ENCODE measurements at regions not wholly inside any gene's neighbourhood (a gene's known extent, or its start where the extent isn't known, plus 50 kb on each side); places are given as distances from the start of the nearest gene placed in this dataset.

GRCh38 chr3:31029706-31030105 lies 135.2 kb upstream of the GADL1 start:
- Histone ChIP-seq H2AFZ (ENCODE audit: low read length) (no peak overlapping the region), H3K9ac (ENCODE audit: low read depth, low read length, poor library complexity, severe bottlenecking) (no peak overlapping the region), H3K36me3 (ENCODE audit: insufficient read depth, low read length) (no peaks in the 10 kb centered on the region), H4K20me1 (ENCODE audit: insufficient read depth, low read length, poor library complexity, severe bottlenecking) (no peaks in the 10 kb centered on the region), H3K4me3 (ENCODE audit: low read length, poor library complexity, severe bottlenecking) (no peak overlapping the region), H3F3A (ENCODE audit: low read depth) (peaks cover 6% of the 10 kb centered on the region; the same call in 1 of the 2 replicates), H3K4me2 (ENCODE audit: low read depth, low read length, poor library complexity, severe bottlenecking) (no peak overlapping the region), H3K9me2 (replicated peaks; ENCODE audit: low read depth, low read length) (no peaks in the 10 kb centered on the region), H3K27me3 (ENCODE audit: insufficient read depth, low read length, poor library complexity, severe bottlenecking) (no peaks in the 10 kb centered on the region), H3K9me3 (ENCODE audit: insufficient read depth, low read depth, low read length) (no peaks in the 10 kb centered on the region; the same call in 1 of the 2 replicates), H3K79me2 (ENCODE audit: insufficient read depth, low read length) (no peaks in the 10 kb centered on the region), H3K4me1 (ENCODE audit: insufficient read depth, low read length, poor library complexity, severe bottlenecking) (peaks cover 9% of the 10 kb centered on the region)
- TF ChIP-seq, protein P1, sequence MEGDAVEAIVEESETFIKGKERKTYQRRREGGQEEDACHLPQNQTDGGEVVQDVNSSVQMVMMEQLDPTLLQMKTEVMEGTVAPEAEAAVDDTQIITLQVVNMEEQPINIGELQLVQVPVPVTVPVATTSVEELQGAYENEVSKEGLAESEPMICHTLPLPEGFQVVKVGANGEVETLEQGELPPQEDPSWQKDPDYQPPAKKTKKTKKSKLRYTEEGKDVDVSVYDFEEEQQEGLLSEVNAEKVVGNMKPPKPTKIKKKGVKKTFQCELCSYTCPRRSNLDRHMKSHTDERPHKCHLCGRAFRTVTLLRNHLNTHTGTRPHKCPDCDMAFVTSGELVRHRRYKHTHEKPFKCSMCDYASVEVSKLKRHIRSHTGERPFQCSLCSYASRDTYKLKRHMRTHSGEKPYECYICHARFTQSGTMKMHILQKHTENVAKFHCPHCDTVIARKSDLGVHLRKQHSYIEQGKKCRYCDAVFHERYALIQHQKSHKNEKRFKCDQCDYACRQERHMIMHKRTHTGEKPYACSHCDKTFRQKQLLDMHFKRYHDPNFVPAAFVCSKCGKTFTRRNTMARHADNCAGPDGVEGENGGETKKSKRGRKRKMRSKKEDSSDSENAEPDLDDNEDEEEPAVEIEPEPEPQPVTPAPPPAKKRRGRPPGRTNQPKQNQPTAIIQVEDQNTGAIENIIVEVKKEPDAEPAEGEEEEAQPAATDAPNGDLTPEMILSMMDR (conservative IDR thresholded peaks at IDR 0.05; ENCODE audit: low read length): no peak
- TF ChIP-seq EZH2phosphoT487 (IDR thresholded peaks at IDR 0.05; ENCODE audit: borderline replicate concordance): no peak

DNA sequence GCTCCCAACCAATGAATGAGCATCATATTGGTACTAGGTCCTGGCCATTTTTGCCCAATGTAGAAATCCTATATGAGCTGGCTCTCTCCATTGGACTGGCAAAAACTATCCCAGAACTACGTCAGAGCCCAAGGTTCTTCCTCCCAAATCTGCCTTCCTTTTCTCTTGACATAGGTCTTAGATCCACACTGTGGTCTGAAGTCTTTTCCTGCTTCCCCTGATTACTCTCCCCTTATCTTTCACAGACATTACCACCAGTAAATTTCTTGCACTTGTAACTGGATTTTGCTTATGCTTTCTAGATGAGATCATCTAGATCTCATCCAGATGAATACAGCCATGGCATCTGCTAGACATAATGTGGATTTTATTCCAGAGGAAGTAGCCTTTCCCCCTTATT lies 141.2 kb upstream of the GADL1 start:
- Histone ChIP-seq H3K79me2 (ENCODE audit: insufficient read depth, low read length) (no peaks in the 10 kb centered on the region), H3K27me3 (ENCODE audit: insufficient read depth, low read length, poor library complexity, severe bottlenecking) (no peaks in the 10 kb centered on the region), H3K4me3 (ENCODE audit: low read length, poor library complexity, severe bottlenecking) (no peak overlapping the region), H3K4me1 (ENCODE audit: insufficient read depth, low read length, poor library complexity, severe bottlenecking) (peaks cover 9% of the 10 kb centered on the region), H2AFZ (ENCODE audit: low read length) (no peak overlapping the region; the same call in 1 of the 2 replicates), H3K36me3 (ENCODE audit: insufficient read depth, low read length) (no peaks in the 10 kb centered on the region), H3K9me2 (replicated peaks; ENCODE audit: low read depth, low read length) (no peaks in the 10 kb centered on the region), H3K9ac (ENCODE audit: low read depth, low read length, poor library complexity, severe bottlenecking) (no peak overlapping the region), H3F3A (ENCODE audit: low read depth) (no peaks in the 10 kb centered on the region), H3K9me3 (ENCODE audit: insufficient read depth, low read depth, low read length) (no peaks in the 10 kb centered on the region), H4K20me1 (ENCODE audit: insufficient read depth, low read length, poor library complexity, severe bottlenecking) (no peaks in the 10 kb centered on the region), H3K4me2 (ENCODE audit: low read depth, low read length, poor library complexity, severe bottlenecking) (no peak overlapping the region)
- no peak for TF ChIP-seq EZH2phosphoT487 (IDR thresholded peaks at IDR 0.05; ENCODE audit: borderline replicate concordance)
- TF ChIP-seq, protein P1 (conservative IDR thresholded peaks at IDR 0.05; ENCODE audit: low read length): no peak

DNA sequence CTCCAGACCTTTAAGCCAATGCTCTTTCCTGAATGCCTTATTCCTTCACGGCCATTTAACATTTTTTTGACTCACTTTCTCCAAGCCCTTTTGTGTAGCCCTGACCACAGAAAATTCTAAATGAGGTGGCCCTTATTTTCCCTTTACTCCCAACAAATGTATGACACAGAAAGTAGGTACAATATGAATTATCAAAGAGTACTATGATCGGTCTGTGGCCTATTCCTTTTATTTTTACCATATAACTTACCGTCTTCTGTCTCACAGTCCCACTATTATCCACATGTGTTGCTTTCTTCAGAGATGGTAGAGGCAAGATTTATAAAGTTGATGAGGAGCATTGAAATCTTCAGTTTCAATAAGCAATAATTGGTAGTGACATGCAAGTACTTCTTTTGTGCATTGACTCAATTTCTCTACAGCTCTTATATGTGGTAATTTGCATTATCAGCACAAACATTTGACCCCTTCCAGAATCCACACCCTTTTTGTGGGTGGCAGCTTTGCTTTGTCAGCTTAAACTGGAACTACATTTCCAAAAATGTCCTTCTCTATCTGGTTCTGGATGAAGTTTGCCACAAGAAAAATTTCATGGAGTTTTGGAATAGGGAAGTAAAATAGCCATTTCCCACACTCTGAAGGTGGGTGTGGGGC lies 143.8 kb upstream of the GADL1 start:
- no peak overlapping the region for H2AFZ ChIP-seq (ENCODE audit: low read length)
- H3K36me3 ChIP-seq (ENCODE audit: insufficient read depth, low read length): no peaks in the 10 kb centered on the region
- peaks cover 22% of the 10 kb centered on the region for H3K4me1 ChIP-seq (ENCODE audit: insufficient read depth, low read length, poor library complexity, severe bottlenecking)
- no peaks in the 10 kb centered on the region for H4K20me1 ChIP-seq (ENCODE audit: insufficient read depth, low read length, poor library complexity, severe bottlenecking)
- H3K9me3 ChIP-seq (ENCODE audit: insufficient read depth, low read depth, low read length): peaks cover 11% of the 10 kb centered on the region; the same call in 1 of the 2 replicates
- no peak overlapping the region for H3K9ac ChIP-seq (ENCODE audit: low read depth, low read length, poor library complexity, severe bottlenecking)
- H3K27me3 ChIP-seq (ENCODE audit: insufficient read depth, low read length, poor library complexity, severe bottlenecking): no peaks in the 10 kb centered on the region
- H3K79me2 ChIP-seq (ENCODE audit: insufficient read depth, low read length): no peaks in the 10 kb centered on the region
- no peak for TF ChIP-seq EZH2phosphoT487 (IDR thresholded peaks at IDR 0.05; ENCODE audit: borderline replicate concordance)
- TF ChIP-seq, protein P1 (conservative IDR thresholded peaks at IDR 0.05; ENCODE audit: low read length): no peak
- no peak overlapping the region for H3K4me3 ChIP-seq (ENCODE audit: low read length, poor library complexity, severe bottlenecking)
- H3K4me2 ChIP-seq (ENCODE audit: low read depth, low read length, poor library complexity, severe bottlenecking): no peak overlapping the region
- H3K9me2 ChIP-seq (replicated peaks; ENCODE audit: low read depth, low read length): no peaks in the 10 kb centered on the region
- no peaks in the 10 kb centered on the region for H3F3A ChIP-seq (ENCODE audit: low read depth)

Data from Loucy (cell line).